Mesendoderm (in vitro differentiated cells): ENCODE measurements at regions not wholly inside any gene's neighbourhood (a gene's known extent, or its start where the extent isn't known, plus 50 kb on each side); places are given as distances from the start of the nearest gene placed in this dataset.
A peak's percentile ranks its signal among the peaks of the same experiment; 100 is the strongest.

ENCODE experiments used
- DNase-seq: peaks from one replicate; pipeline ENCODE4 v3.0.0; 2013
- H2AK5ac ChIP-seq: 2 replicates; pipeline ENCODE4 v1.6.1; 2013; ENCODE audit warnings: low read length, inconsistent platforms
- H2BK120ac ChIP-seq: 2 replicates; pipeline ENCODE4 v1.6.1; 2013; ENCODE audit warnings: low read depth, mild to moderate bottlenecking, low read length, moderate library complexity, mixed read lengths
- H2BK15ac ChIP-seq: replicated peaks from 2 replicates; pipeline ENCODE4 v1.6.1; 2013; ENCODE audit warnings: low read depth, mild to moderate bottlenecking, moderate library complexity
- H2BK5ac ChIP-seq: 2 replicates; pipeline ENCODE4 v1.6.1; 2013; ENCODE audit warnings: low read length, inconsistent platforms
- H3K18ac ChIP-seq: 2 replicates; pipeline ENCODE4 v1.6.1; 2013; ENCODE audit warnings: mild to moderate bottlenecking, low read length, mixed read lengths
- H3K23ac ChIP-seq: one replicate; pipeline ENCODE4 v1.6.1; 2013; ENCODE audit warnings: low read length
- H3K27ac ChIP-seq: 2 replicates; pipeline ENCODE4 v1.5.1; 2013; ENCODE audit warnings: low read depth, mild to moderate bottlenecking, inconsistent platforms, low read length, moderate library complexity
- H3K27me3 ChIP-seq: 2 replicates; pipeline ENCODE4 v1.6.1; 2013; ENCODE audit warnings: low read length, control low read depth, mild to moderate bottlenecking, inconsistent platforms; ENCODE audit not compliant: insufficient read depth, poor library complexity
- H3K36me3 ChIP-seq: 2 replicates; pipeline ENCODE4 v1.6.1; 2013; ENCODE audit warnings: low read length, inconsistent platforms; ENCODE audit not compliant: control insufficient read depth, insufficient read depth
- H3K4ac ChIP-seq: one replicate; pipeline ENCODE4 v1.6.1; 2013; ENCODE audit warnings: low read depth, mild to moderate bottlenecking, low read length, moderate library complexity
- H3K4me1 ChIP-seq: 2 replicates; pipeline ENCODE4 v1.6.1; 2013; ENCODE audit warnings: low read depth, low read length, inconsistent platforms; ENCODE audit not compliant: control insufficient read depth
- H3K4me2 ChIP-seq: 2 replicates; pipeline ENCODE4 v1.6.1; 2013; ENCODE audit warnings: low read length
- H3K4me3 ChIP-seq: 2 replicates; pipeline ENCODE4 v1.5.1; 2013; ENCODE audit warnings: mild to moderate bottlenecking, low read length
- H3K56ac ChIP-seq: one replicate; pipeline ENCODE4 v1.6.1; 2013; ENCODE audit warnings: low read length
- H3K79me1 ChIP-seq: 2 replicates; pipeline ENCODE4 v1.6.1; 2013; ENCODE audit warnings: low read length, inconsistent platforms
- H3K79me2 ChIP-seq: 2 replicates; pipeline ENCODE4 v1.6.1; 2013; ENCODE audit warnings: mild to moderate bottlenecking, low read length; ENCODE audit not compliant: control insufficient read depth, insufficient read depth
- H3K9ac ChIP-seq: 2 replicates; pipeline ENCODE4 v1.6.1; 2013; ENCODE audit warnings: low read length, inconsistent platforms
- H4K5ac ChIP-seq: one replicate; pipeline ENCODE4 v1.6.1; 2013; ENCODE audit warnings: low read length
- H4K8ac ChIP-seq: one replicate; pipeline ENCODE4 v1.6.1; 2013; ENCODE audit warnings: low read depth, mild to moderate bottlenecking, control low read depth, low read length, moderate library complexity
- WGBS: extraction: QIAGEN DNeasy Blood & Tissue Kit; methylation state at CpG from one replicate; pipeline ENCODE4 v1.1.7; 2013; ENCODE audit warnings: low lambda C conversion rate, missing lambda C conversion rate; ENCODE audit not compliant: insufficient coverage; ENCODE audit errors: extremely low coverage; 5-methylcytosine and 5-hydroxymethylcytosine counted together

DNA sequence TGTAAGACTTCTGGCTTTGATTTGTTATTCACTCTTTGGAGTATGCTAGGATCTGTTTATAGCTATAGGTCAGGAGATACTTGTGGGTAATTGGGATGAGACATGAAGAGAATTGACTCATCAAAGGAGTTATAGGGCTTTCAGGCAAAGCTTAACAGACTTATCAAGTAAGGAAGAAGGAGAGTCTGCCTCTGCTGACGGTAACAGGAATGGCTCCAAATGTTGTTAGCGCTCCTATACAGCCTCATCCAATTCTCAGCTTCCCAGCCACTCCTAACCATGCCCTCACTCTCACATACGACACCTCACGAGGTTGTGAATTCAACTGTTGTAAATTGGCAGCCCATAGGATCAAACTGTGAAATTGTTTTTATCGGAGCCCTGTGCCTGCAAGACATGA lies 140.5 kb downstream of the KCNA5 start:
- Histone ChIP-seq H3K56ac (no peak overlapping the region), H3K36me3 (no peaks in the 10 kb centered on the region), H3K4me1 (no peaks in the 10 kb centered on the region), H2BK5ac (no peak overlapping the region), H3K18ac (no peak overlapping the region), H3K27ac (no peak overlapping the region), H3K79me2 (no peaks in the 10 kb centered on the region), H2BK120ac (no peak overlapping the region), H2AK5ac (no peak overlapping the region), H3K4me3 (no peak overlapping the region), H4K5ac (no peak overlapping the region), H3K4ac (no peak overlapping the region), H3K27me3 (no peaks in the 10 kb centered on the region), H4K8ac (no peak overlapping the region), H3K23ac (no peak overlapping the region), H2BK15ac (no peak overlapping the region), H3K79me1 (no peaks in the 10 kb centered on the region), H3K4me2 (no peak overlapping the region), H3K9ac (no peak overlapping the region)
- peak; percentile 44 for DNase-seq
- WGBS: no CpG with 5 or more reads among the region's 5 CpGs

DNA sequence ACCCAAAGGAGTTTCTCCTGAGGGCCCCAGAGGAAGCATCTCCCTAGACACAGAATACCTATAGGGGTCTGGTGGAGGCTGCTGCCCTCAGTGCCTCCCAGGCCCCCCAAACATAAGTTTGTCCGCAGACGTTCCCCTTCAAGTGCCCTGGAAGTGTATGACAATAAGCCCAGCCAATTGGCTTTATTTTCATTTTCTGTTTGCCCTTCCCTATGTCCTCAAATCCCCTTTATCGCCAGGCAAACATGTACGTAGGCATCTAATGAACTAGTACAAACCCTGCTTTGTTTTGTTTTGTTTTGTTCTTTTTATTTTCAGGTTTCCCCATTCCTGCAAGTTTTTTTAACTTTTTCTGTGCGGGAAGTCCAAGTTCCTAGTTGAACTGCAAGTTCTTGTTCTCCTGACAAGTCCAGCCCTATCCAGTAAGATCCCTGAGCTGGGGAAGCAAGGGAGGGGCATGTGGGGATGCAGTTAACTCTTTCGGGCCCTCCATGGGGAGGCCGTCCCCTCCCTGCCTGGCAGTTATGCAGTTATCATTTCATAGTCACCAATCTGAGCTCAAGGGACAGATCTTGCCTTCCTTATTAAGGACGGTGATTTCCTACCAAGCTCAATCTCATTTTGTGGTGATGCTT lies 141.9 kb downstream of the KCNA5 start:
- H2AK5ac ChIP-seq: no peak overlapping the region
- no peak overlapping the region for H3K4ac ChIP-seq
- no peak overlapping the region for H3K9ac ChIP-seq
- no peaks in the 10 kb centered on the region for H3K79me2 ChIP-seq
- H2BK5ac ChIP-seq: no peak overlapping the region
- no peaks in the 10 kb centered on the region for H3K27me3 ChIP-seq
- H4K8ac ChIP-seq: no peak overlapping the region
- no peaks in the 10 kb centered on the region for H3K4me1 ChIP-seq
- H3K56ac ChIP-seq: no peak overlapping the region
- no peaks in the 10 kb centered on the region for H3K79me1 ChIP-seq
- no peak overlapping the region for H2BK15ac ChIP-seq
- no peak overlapping the region for H3K27ac ChIP-seq
- no peak for DNase-seq
- H2BK120ac ChIP-seq: no peak overlapping the region
- H4K5ac ChIP-seq: no peak overlapping the region
- H3K36me3 ChIP-seq: no peaks in the 10 kb centered on the region
- H3K4me2 ChIP-seq: no peak overlapping the region
- no peak overlapping the region for H3K18ac ChIP-seq
- no CpG with 5 or more reads among the region's 8 CpGs for WGBS
- H3K4me3 ChIP-seq: no peak overlapping the region
- H3K23ac ChIP-seq: no peak overlapping the region

GRCh38 chr12:5186715-5187114 lies 143.0 kb downstream of the KCNA5 start:
- no peaks in the 10 kb centered on the region for H3K79me1 ChIP-seq
- H3K27me3 ChIP-seq: no peaks in the 10 kb centered on the region
- H3K4me3 ChIP-seq: no peak overlapping the region
- DNase-seq: no peak
- H3K9ac ChIP-seq: no peak overlapping the region
- H3K18ac ChIP-seq: no peak overlapping the region
- no peak overlapping the region for H4K8ac ChIP-seq
- no peaks in the 10 kb centered on the region for H3K79me2 ChIP-seq
- no peaks in the 10 kb centered on the region for H3K4me1 ChIP-seq
- no peak overlapping the region for H2BK15ac ChIP-seq
- no peak overlapping the region for H3K23ac ChIP-seq
- H4K5ac ChIP-seq: no peak overlapping the region
- no peak overlapping the region for H3K56ac ChIP-seq
- H3K36me3 ChIP-seq: no peaks in the 10 kb centered on the region
- H2AK5ac ChIP-seq: no peak overlapping the region
- no peak overlapping the region for H3K4ac ChIP-seq
- H3K4me2 ChIP-seq: no peak overlapping the region
- WGBS: no CpG with 5 or more reads among the region's 4 CpGs
- no peak overlapping the region for H2BK120ac ChIP-seq
- no peak overlapping the region for H3K27ac ChIP-seq
- H2BK5ac ChIP-seq: no peak overlapping the region

DNA sequence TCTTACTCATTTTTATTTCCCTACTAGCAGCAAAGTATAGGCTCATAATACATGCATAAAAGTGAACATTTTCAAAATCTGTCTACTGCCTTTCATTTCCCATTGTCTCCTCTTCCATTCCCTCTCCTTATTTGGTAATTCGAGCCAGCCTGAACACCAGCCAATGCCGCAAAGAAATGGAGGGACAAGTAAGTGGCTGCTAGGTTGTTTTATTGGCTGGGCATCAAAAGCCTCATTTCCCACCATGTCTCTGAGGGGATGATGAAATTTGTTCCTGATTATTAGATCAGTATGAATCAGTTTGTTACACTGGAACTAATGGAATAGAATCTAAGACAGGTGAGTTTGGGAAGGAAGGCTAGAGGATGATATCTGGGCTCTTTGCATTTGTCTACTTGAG lies 143.5 kb downstream of the KCNA5 start:
- Histone ChIP-seq H3K23ac (no peak overlapping the region), H3K4me3 (no peak overlapping the region), H3K9ac (no peak overlapping the region), H4K8ac (no peak overlapping the region), H3K4me2 (no peak overlapping the region), H3K56ac (no peak overlapping the region), H3K27ac (no peak overlapping the region), H2BK120ac (no peak overlapping the region), H2BK15ac (no peak overlapping the region), H2AK5ac (no peak overlapping the region), H3K79me2 (no peaks in the 10 kb centered on the region), H3K79me1 (no peaks in the 10 kb centered on the region), H3K18ac (no peak overlapping the region), H3K4ac (no peak overlapping the region), H3K27me3 (no peaks in the 10 kb centered on the region), H3K4me1 (no peaks in the 10 kb centered on the region), H4K5ac (no peak overlapping the region), H3K36me3 (no peaks in the 10 kb centered on the region), H2BK5ac (no peak overlapping the region)
- DNase-seq: no peak
- no CpG with 5 or more reads among the region's 2 CpGs for WGBS

DNA sequence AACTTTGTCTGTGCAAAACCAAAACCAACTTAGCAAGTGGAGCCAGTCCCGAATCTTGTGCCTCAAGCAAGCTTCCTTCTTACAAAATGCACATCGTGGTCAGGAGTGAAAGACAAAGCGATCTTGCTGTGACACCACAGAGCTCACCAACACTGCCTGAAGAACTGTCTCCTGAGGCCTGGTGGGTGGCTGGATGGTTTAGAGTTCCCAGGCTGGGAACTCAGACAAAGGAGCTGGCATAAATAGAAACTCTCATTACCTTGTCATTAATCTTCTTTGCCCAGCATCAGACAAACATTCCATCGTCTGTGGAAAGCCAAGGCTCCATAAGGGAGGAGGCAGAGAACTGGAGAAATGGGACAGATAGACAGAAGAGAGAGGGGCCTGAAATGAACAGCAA lies 144.8 kb downstream of the KCNA5 start:
- Histone ChIP-seq H3K4me2 (no peak overlapping the region), H3K9ac (no peak overlapping the region), H4K5ac (no peak overlapping the region), H3K18ac (no peak overlapping the region), H2BK120ac (no peak overlapping the region), H2BK15ac (no peak overlapping the region), H3K36me3 (no peaks in the 10 kb centered on the region), H3K4me3 (no peak overlapping the region), H2AK5ac (no peak overlapping the region), H4K8ac (no peak overlapping the region), H3K27me3 (no peaks in the 10 kb centered on the region), H3K79me2 (no peaks in the 10 kb centered on the region), H2BK5ac (no peak overlapping the region), H3K4ac (no peak overlapping the region), H3K56ac (no peak overlapping the region), H3K27ac (no peak overlapping the region), H3K79me1 (no peaks in the 10 kb centered on the region), H3K23ac (no peak overlapping the region), H3K4me1 (no peaks in the 10 kb centered on the region)
- DNase-seq: no peak
- WGBS: no CpG with 5 or more reads among the region's 4 CpGs

- H2BK15ac ChIP-seq: no peak overlapping the region
- H3K56ac ChIP-seq: no peak overlapping the region
- no peak overlapping the region for H2BK120ac ChIP-seq
- no peak overlapping the region for H3K23ac ChIP-seq
- H3K79me1 ChIP-seq: no peaks in the 10 kb centered on the region
- DNase-seq: no peak
- no peak overlapping the region for H4K5ac ChIP-seq
- H3K79me2 ChIP-seq: no peaks in the 10 kb centered on the region
- no peak overlapping the region for H2AK5ac ChIP-seq
- no peak overlapping the region for H3K9ac ChIP-seq
- no peak overlapping the region for H4K8ac ChIP-seq
- H3K18ac ChIP-seq: no peak overlapping the region
- H3K4me2 ChIP-seq: no peak overlapping the region
- H3K4me3 ChIP-seq: no peak overlapping the region
- no peak overlapping the region for H2BK5ac ChIP-seq
- H3K4ac ChIP-seq: no peak overlapping the region
- no peaks in the 10 kb centered on the region for H3K27me3 ChIP-seq
- H3K4me1 ChIP-seq: no peaks in the 10 kb centered on the region
- no CpG with 5 or more reads among the region's 4 CpGs for WGBS
- H3K27ac ChIP-seq: no peak overlapping the region
- H3K36me3 ChIP-seq: no peaks in the 10 kb centered on the region
Measured at GRCh38 chr12:5189173-5189572, 145.5 kb downstream of the KCNA5 start.
